Dedifferentiated amniotic fluid mesenchymal stem cell (primary cell): ENCODE measurements at regions not wholly inside any gene's neighbourhood (a gene's known extent, or its start where the extent isn't known, plus 50 kb on each side); places are given as distances from the start of the nearest gene placed in this dataset.
"Not testable (repeated sequence)": the region's sequence is repeated elsewhere in the genome, so short reads cannot be mapped to it uniquely, and the experiment has no call there.

Experiments used
- DNase-seq: peaks from one replicate; pipeline ENCODE4 v3.0.0-alpha.2; 2016; ENCODE audit errors: extremely low spot score

- no peak for DNase-seq
Measured at GRCh38 chr5:34555699-34556508, 100.2 kb upstream of the RAI14 start.

- no peak for DNase-seq
Measured at GRCh38 chr5:34556509-34556782, 99.7 kb upstream of the RAI14 start.

- DNase-seq, result not testable (repeated sequence)
Measured at GRCh38 chr5:34561581-34561980, 94.5 kb upstream of the RAI14 start.

- DNase-seq, result no peak
Measured at GRCh38 chr5:34562791-34563190, 93.3 kb upstream of the RAI14 start.

- no peak for DNase-seq
Measured at GRCh38 chr5:34563269-34563668, 92.9 kb upstream of the RAI14 start.

- peak; percentile 37 for DNase-seq
Measured at GRCh38 chr5:34563931-34564709, 92.0 kb upstream of the RAI14 start.

GRCh38 chr5:34564710-34565235 is 91.4 kb upstream of the RAI14 start:
- DNase-seq, result no peak

- no peak for DNase-seq
Measured at GRCh38 chr5:34570143-34570542, 86.0 kb upstream of the RAI14 start.

GRCh38 chr5:34570721-34571676 is 85.1 kb upstream of the RAI14 start:
- DNase-seq, result peak; percentile 82

GRCh38 chr5:34571677-34572041 is 84.5 kb upstream of the RAI14 start:
- DNase-seq, result peak; percentile 49

GRCh38 chr5:34574936-34575467 is 81.1 kb upstream of the RAI14 start:
- DNase-seq, result no peak

- DNase-seq, result no peak
Measured at GRCh38 chr5:34576891-34577666, 79.0 kb upstream of the RAI14 start.

- DNase-seq, result no peak
Measured at GRCh38 chr5:34578962-34579361, 77.2 kb upstream of the RAI14 start.

GRCh38 chr5:34580983-34581382 is 75.1 kb upstream of the RAI14 start:
- DNase-seq, result no peak

- DNase-seq, result no peak
Measured at GRCh38 chr5:34582371-34582770, 73.8 kb upstream of the RAI14 start.

GRCh38 chr5:34583167-34583566 is 73.0 kb upstream of the RAI14 start:
- DNase-seq, result no peak

- DNase-seq, result no peak
Measured at GRCh38 chr5:34584165-34584564, 72.0 kb upstream of the RAI14 start.

GRCh38 chr5:34585601-34586104 is 70.5 kb upstream of the RAI14 start:
- DNase-seq, result no peak

GRCh38 chr5:34586117-34586885 is 69.8 kb upstream of the RAI14 start:
- DNase-seq, result peak; percentile 49
